ENCODE measurements at regions not wholly inside any gene's neighbourhood (a gene's known extent, or its start where the extent isn't known, plus 50 kb on each side); places are given as distances from the start of the nearest gene placed in this dataset.
"Not testable (repeated sequence)": the region's sequence is repeated elsewhere in the genome, so short reads cannot be mapped to it uniquely, and the experiment has no call there.

DNA sequence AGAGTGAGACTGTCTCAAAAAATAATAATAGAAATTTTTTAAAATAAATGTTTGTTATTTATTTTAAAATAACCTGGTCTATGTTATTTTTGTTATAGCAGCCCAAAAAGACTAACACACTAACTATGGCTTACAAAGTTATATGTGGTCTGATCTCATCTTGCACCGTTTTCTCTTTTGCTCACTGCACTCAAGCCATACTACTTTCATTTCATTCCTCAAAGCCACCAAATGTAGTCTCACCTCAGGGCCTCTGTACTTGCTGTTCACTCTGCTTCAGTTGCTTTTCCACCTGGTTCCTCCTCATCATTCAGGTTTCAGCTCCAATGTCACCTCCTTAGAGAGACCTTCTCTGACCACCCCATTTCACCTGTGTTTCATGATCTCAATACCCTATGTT lies 55.2 kb upstream of the MDM1 start:
- ATAC-seq (no peak), DNase-seq (no peak)
- intact Hi-C loops (cut with DNase I, micrococcal nuclease) = no loop called here

DNA sequence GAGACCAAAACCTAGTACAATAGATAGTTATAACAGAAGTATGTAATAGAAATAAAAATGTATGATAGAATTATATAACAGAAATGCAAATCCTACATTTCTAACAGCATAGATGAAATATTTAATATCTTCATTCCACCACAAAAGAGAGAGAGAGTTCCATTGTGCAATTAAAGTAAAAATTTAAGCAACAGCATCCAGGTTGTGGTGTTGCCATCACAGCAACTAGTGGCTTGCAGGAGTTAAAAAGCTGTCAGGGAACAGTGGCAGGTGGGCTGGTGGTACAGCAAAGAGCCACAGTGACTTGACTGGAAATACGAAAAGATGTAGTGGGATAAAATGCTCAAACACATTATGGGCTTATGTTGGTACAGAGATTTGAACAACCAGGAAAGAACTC lies 57.1 kb upstream of the MDM1 start:
- ATAC-seq (no peak), DNase-seq (no peak)
- intact Hi-C loops (cut with DNase I, micrococcal nuclease) = no loop called here

DNA sequence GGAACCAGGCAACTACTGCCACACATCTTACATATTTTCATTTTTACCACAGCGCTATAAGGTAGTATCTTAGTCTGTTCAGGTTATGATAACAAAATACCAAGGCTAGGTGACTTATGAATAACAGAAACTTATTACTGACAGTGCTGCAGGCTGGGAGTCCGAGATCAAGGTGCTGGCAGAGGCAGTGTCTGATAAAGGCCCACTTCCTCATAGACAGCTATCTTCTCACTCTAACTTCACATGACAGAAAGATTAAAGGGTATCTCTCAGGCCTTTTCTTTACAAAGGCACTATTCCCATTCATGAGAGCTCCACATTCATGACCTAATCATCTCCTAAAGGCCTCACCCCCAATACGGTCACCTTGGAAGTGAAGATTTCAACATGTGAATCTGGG lies 59.8 kb upstream of the MDM1 start:
- ATAC-seq (peak; percentile 28), DNase-seq (no peak)
- intact Hi-C loops (cut with DNase I, micrococcal nuclease) = no loop called here

DNA sequence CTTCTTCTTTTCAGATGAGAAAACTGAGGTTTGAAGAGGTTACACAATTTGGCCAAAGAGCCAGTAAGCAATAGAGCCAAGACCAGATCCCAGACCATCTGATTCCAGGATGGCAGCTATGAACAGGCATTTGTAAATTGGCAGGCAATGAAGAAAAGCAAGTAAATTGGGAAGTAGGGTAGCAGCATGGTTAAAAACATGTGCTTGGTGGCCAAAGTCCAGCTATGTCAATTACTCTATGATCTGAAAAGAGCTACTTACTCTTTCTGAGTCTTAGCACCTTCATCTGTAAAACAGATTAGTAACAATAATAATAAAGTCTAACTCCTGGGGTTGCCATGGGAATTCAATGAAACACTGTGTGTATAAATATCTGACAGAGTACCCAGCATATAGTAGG lies 60.2 kb upstream of the MDM1 start:
- DNase-seq (no peak), ATAC-seq (peak; percentile 63)
- intact Hi-C loops (cut with DNase I, micrococcal nuclease) = no loop called here

DNA sequence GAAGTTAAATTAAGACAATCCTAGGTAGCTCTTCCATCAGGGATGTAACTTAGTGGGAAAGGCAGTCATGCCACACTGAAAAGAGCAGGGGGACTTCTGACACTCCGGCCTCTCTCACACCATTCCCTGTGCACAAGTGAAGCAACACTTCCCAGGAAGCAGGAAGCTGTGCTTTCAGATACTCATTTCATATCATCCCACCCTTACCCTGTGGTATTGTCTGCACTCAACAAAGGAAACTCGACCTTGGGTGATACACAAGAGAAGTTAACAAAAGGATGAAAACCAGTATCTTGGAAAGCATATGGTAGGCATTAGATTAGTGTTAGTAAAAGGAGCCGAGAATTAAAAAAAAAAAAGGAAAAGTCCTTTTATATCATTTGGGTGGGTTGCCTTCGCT lies 61.3 kb upstream of the MDM1 start:
- no peak for ATAC-seq
- no peak for DNase-seq
- intact Hi-C loops (cut with DNase I, micrococcal nuclease) = no loop called here

DNA sequence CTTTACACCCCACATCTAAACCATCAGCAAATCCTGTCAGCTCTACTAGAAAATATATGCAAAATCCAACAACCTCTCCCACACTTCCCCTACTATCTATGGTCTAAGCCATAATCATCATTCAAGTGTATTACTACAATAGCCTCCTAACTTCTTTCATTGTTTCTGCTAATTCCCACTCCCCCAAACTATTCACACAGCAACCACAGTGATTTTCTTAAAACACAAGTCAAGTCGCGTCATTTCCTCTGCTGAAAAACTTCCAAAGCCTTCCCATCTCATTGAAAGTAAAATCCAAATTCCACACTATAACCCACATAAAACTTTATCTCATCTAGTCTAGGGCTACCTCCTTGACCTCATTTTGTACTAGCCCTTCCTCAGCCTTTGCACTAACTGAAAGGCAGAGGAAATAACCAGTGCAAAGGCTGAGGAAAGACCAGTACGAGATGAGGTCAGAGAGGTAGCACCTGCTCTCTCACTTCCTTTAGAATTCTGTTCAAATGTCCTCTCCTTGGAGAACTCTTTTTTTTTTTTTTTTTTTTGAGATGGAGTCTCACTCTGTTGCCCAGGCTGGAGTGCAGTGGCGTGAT lies 65.5 kb upstream of the MDM1 start:
- intact Hi-C loops (cut with DNase I, micrococcal nuclease) = no loop called here
- ATAC-seq (no peak), DNase-seq (no peak)

DNA sequence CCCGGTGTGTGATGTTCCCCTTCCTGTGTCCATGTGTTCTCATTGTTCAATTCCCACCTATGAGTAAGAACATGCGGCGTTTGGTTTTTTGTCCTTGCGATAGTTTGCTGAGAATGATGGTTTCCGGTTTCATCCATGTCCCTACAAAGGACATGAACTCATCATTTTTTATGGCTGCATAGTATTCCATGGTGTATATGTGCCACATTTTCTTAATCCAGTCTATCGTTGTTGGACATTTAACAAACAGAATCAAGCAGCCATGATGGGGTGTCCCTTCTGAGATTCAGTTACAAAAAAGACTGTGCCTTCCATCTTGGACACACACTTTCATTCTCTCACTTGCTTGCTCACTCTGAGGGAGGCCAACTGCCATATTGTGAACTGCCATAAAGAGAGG lies 66.5 kb upstream of the MDM1 start:
- DNase-seq; intact Hi-C loops (cut with DNase I, micrococcal nuclease); ATAC-seq: not testable (repeated sequence)

DNA sequence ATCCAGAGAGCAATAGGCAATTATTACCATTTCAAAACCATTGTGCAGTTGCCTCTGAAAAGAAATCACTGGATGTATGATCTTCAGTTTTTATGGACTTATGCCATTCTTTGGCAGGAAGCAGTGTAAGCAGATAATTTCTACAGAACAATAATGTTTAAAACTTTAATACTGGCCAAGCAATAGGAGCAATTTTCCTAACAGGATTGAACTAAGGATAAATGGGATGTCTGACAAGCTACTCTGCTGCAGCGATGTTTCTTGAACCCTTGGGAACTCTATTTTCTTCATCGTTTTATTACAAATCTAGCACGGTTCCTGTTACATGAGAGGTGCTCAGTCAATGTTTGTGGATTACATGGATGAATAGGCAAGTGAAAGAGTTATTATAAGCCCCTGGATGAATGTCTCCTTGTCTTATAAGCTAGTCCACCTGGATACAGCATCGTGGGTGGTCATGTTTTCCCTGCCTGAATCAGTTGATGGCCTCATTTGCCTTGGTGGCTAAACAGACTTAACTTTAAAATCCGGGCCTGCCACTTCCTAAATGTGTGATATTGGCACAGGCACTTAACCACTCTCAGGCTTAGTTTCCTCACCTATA lies 68.2 kb upstream of the MDM1 start:
- intact Hi-C loops (cut with DNase I, micrococcal nuclease) = no loop called here
- DNase-seq (no peak), ATAC-seq (peak; percentile 45)

DNA sequence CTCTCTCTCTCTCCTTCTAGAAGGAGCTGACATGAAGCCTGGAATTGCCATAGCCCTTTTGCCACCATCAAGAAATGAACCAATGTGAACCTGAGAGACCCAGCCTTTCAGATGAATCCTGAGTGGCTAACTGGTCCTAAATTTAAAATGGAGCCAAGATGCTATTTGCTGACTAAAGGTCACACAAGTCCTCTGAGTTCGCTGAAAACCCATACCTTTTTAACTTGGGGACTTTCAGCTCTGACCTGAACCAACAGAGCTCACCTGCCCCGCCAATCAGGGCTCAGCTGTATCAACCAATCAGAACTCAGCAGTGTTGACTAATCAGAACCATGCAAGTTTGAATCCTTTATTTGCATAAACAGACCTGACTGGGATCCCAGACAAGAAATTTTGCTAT lies 70.3 kb upstream of the MDM1 start:
- intact Hi-C loops (cut with DNase I, micrococcal nuclease) = no loop called here
- no peak for ATAC-seq
- no peak for DNase-seq

DNA sequence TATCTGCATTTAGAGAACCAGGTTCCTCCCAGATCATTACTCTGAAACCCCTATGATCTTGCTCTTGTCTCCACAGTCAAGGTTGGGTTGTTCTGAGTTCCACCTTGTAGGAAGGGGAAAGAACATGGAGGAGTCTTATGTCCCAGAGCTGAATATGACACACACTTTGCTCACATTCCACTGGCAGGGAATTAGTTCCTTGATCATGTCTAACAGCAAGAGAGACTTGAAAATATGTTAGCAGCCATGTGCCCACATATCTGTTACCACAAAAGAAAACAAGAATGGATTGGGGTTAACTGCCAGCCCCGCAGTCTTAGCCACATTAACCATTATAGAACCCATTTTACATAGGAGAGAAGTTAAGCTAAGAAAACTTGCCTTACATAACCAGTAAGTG lies 71.1 kb upstream of the MDM1 start:
- ATAC-seq (no peak), DNase-seq (no peak)
- intact Hi-C loops (cut with DNase I, micrococcal nuclease) = no loop called here

DNA sequence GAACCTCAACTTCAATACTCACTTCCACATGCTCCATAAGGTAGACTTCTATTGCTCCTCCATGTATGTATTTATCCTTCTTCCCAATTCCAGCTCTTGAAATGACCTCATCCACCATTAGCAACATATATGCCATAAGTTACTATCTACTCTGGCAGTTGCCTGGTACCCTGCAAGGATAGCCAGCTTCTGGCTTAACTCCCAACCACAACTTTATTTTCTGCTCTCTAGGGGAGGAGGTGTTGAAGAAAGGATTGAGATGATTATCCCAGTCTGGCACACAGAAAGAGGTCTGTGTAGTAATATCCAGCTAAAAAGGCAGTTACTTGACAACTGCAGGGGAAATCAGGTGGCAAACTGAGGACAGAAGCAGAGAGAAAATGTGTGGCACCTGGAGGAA lies 71.5 kb upstream of the MDM1 start:
- ATAC-seq = no peak
- no peak for DNase-seq
- intact Hi-C loops (cut with DNase I, micrococcal nuclease) = no loop called here

DNA sequence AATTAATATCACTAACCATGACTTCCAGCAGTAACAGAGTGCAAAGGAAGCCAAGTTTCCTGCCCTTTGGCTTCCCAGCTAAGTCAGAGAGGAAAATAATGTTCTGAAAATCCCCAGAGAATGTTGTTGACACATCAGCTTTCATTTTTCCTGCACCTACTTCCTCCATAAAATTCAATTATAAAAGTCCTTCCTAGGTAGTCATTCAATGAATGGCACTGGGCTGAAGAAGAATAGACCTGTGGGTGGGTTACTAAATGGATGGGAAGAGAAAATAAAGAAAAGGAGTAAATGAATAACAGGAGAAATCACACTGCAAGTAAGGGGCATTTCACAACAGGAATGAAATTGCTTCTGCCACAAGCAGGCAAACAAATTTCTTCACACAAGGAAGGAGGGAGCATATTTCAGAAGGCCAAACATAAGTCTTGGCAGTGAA lies 73.2 kb upstream of the MDM1 start:
- ATAC-seq (peak; percentile 79), DNase-seq (no peak)
- intact Hi-C loops (cut with DNase I, micrococcal nuclease) = no loop called here

DNA sequence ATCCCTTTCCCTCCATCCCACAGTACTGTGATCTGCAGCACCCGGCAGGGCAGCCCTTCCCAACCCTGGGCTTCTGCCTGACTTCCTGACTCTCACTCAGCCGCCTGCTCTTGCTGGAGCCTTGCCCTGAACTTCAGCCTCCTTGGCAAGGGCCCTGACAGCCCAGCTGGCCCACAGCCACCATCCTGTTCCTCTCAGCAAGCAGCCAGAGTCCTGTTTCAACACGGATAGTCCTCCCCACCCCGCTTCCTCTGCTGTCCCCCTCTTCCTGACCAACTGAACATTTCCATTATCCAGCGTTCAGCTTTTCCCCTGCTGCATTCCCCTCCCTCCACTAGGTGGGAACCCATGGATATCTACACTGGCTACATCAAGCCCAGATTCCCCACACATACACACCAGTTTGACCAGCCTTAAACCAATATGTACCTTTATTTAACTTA lies 74.0 kb upstream of the MDM1 start:
- peak; percentile 89 to 95 for DNase-seq
- intact Hi-C loops (cut with DNase I, micrococcal nuclease) = no loop called here

DNA sequence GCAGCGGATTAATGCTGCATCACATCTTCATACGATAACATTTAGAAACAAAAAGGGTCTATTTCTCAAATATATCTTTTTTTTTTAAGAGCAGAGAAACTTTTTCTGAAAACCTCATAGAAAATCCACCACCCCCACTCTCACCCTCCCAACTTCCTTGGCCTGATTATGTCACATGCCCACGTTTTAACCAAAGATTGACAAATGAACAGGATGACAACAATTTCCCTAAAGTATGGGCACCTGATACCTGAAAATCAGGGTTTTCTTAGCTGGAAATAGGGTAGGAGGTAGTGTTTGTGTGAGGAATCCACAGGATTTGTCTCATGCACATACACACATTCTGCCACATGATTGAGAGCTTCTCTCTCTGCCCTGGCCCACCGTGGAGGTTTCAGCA lies 74.7 kb upstream of the MDM1 start:
- ATAC-seq (no peak), DNase-seq (no peak)
- intact Hi-C loops (cut with DNase I, micrococcal nuclease) = no loop called here

More for the DNA sequence above, 74.0 kb upstream of the MDM1 start:
- peak; percentile 93 for ATAC-seq

DNA sequence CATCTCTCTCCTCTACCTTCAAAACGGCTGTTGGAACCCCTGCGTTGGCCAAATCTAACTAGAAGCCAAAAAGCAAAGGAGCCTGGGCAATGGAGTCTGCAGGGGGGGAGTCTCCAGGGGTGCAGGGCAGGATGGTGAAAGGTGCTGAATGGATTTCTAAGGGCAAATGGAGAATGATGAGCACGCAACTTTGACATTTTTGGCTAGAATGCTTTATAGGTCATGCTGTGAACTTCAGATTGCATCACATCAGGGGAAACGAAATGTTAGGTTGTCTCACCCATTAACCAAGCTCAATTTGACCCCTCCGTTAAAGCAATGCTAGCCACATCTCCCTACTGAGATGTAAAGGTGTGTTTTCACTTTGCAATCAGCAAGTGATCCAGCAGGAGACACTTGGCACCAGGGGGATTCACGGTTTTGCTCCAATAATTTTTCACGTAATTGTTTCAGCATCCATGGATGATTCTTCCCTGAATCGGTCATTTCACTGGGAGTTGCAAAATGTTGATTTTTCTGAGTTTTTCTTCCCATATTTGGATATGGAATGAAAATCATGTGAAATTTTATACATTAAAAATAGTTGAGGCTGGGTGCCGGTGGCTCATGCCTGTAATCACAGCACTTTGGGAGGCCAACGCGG lies 78.0 kb upstream of the MDM1 start:
- intact Hi-C loops (cut with DNase I, micrococcal nuclease) = no loop called here
- no peak for DNase-seq
- no peak for ATAC-seq

DNA sequence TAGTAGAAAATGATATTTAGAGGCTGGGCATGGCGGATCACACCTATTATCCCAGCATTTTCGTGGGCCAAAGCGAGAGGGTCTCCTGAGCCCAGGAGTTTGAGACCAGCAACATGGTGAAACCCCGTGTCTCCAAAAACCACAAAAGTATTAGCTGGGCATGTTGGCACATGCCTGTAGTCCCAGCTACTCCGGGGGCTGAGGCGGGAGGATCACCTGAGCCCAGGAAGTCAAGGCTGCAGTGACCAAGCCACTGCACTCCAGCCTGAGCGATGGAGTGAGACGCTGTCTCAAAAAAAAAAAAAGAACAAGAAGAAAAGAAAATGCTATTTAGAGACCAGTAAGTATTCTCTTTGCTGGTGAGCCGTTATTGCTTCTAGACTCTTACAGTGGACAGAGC lies 79.2 kb upstream of the MDM1 start:
- DNase-seq (no peak), ATAC-seq (no peak)
- intact Hi-C loops (cut with DNase I, micrococcal nuclease) = no loop called here

DNA sequence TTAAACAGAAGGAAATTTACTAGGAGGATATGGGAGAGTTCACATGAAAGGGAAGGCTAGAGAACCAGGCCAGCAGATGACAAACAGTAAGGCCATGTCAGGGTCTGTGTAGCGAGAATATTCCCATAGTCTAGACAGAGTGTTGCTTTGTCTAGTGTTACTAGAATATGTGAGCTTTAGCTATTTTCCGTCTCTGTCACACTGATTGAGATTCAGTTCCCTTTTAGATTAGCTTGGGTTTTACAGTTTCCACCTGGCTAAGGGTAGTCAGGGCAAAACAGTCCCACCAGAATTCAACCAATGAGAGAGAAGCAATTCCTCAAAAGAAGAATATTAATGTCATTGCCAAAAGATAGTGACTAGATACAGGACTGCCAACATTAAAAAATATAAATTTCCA lies 82.8 kb upstream of the MDM1 start:
- DNase-seq (no peak), ATAC-seq (no peak)
- intact Hi-C loops (cut with DNase I, micrococcal nuclease) = no loop called here

DNA sequence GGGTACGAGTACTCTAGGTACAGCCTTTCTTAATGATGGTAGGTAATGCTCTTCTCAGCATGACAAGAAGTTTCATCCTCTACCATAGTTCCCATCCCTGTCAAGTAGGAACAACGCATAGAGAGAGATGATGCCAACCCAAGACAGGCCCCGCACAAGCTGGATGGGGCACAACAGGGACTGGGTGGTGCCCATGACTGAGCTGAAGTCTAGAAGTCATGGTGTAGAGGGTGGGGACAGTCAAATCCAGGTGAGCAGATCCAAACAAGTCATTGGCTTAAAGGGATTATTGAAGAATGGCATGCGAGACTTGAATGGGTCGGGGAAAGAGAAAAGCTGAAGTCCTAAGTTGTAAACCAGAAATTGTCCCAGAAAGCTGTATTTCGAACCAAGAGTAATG lies 84.2 kb upstream of the MDM1 start:
- DNase-seq (no peak), ATAC-seq (no peak)
- intact Hi-C loops (cut with DNase I, micrococcal nuclease) = no loop called here

DNA sequence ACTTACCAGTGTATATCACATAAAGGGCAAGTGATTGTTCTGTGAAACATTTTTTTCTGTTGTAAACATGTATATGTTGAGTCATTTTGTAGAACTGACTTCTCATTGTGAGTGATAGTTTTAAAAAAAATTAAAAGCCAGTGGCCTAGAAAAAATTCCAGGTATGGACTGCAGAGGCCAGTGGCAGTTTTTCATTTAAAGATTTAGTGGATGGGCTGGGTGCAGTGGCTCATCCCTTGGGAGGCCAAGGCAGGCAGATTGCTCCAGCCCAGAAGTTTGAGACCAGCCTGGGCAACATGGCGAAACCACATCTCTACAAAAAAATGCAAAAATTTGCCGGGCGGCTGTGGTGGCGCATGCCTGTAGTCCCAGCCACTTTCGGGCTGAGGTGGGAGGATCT lies 84.7 kb upstream of the MDM1 start:
- intact Hi-C loops (cut with DNase I, micrococcal nuclease) = no loop called here
- ATAC-seq (no peak), DNase-seq (no peak)

DNA sequence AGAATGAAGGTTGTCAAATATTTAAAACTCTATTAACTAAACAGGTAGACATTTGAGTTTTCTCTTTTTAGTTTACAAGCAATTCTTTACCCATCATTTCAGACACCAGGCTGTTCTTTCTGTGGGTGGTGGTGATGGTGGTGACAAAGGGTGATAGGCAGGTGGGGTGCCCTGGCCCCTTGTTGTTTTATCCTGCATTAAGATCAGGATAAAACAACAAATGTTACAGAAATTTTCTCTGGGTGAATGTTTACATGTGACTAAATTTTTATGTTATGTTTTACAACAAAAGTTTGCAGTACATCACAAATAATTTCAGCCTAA lies 85.9 kb upstream of the MDM1 start:
- intact Hi-C loops (cut with DNase I, micrococcal nuclease) = no loop called here
- DNase-seq (no peak), ATAC-seq (no peak)
